T-helper 22 cell (primary cell): ENCODE measurements at regions not wholly inside any gene's neighbourhood (a gene's known extent, or its start where the extent isn't known, plus 50 kb on each side); places are given as distances from the start of the nearest gene placed in this dataset.
A peak's percentile ranks its signal among the peaks of the same experiment; 100 is the strongest.

Source experiments
- DNase-seq: peaks from one replicate; pipeline ENCODE4 v3.0.0-alpha.2; 2020; ENCODE audit warnings: low read depth

DNA sequence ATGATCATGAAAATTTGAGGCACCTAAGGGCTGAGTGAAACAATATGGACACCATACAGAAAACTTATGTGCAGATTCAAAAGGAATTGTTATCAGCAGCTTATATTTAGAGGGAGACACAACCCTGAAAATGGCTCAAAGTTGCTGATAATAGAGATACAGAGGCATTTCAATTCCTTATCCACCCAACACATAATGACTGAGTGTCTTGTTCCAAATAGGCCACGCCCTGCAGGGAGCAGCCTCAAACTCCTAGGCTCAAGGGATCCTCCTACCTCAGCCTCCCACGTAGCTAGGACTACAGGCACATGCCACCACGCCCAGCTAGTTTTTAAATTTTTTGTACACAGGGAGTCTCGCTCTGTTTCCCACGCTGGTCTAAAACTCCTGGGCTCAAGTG is 79.0 kb downstream of the LBH start:
- no peak for DNase-seq

DNA sequence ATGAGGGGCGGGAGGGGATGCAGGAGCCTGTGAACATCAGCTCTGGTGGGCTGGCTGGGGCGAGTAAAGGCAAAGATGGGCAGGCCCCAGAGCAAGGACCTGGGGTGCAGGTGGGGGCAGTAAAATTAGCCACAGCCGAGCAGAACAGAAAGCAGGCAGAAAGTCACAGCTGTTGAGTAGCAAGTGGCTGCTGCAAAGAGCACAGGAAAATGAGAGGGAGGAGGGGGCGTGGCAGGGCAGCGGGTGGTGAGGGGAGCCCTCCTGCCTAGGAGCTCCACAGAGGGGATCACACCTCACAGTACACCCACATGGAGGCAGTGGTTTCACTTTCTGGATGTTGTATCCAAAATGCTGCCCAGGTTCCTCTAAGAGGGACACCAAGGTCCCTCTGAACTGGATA is 79.6 kb downstream of the LBH start:
- no peak for DNase-seq

DNA sequence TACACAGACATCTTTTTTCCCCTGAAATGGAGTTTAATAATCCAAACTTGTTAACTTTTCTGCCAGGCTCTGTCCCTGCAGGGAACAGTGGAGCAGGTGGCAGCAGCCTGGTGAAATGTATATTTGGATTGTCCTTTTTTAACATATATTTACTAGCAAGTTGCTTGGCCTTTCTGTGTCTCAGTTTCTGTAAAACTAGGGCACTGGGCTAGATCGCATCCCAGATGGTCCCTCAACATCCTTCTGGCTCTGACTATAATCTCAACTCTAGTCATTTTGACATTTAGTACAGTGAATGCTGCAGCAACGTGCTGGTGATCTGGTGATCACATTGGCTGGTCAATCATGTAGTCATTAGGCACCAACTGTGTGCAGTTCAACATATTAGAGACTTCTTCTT is 80.4 kb downstream of the LBH start:
- no peak for DNase-seq

- DNase-seq = no peak
Observed at GRCh38 chr2:30312916-30313315, 81.6 kb downstream of the LBH start.

- no peak for DNase-seq
Observed at GRCh38 chr2:30314981-30315380, 83.6 kb downstream of the LBH start.

DNA sequence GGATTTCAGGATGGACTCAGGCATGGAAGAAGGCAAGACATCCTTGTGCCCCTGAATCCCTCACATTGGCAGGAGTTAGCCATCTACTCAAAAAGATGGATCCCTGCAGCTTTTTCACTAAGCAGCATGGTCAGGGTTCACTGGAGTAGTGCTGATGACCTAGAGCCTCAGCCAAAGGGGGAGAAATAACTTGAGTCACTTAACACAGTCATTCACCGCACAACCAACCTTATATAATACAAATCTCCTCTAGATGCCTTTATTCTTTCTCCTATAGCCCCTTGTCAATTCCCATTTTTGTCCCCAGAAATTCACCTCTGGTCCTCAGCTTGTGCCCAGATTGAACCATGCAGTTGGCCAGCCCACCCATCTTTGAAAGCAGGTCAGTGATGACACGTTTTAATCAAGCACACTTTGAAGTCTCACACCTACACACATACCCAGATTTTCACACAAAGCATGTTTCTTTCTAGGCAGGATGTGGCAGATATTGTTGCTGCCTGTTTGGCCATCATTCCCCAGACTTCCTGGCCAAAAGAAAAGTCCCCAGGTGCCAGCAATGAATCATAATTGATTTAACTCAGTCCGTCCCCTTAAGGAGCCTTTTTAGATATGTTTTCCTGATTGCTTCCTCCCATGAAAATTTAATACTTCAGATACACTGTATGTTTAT is 84.2 kb downstream of the LBH start:
- DNase-seq = no peak

DNA sequence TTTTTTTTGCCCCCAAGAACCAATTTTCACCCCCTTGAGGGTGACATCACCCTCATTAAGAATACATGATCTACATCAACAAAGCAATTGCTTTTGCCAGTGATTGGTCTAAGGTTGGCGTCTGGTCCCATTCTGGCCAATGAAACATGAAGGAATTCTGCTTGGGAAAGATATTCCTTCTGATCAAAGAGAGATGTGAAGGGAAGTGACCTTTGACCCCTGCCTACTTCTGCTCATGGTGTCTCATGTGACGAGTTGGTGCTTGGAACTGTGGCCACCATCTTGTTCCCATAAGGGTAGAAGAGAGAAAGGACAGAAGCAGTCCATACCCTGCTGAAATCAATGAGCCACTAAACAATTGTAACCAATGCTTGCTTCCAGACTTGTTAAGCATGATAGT is 85.1 kb downstream of the LBH start:
- DNase-seq = no peak

- no peak for DNase-seq
Observed at GRCh38 chr2:30318987-30319782, 87.9 kb downstream of the LBH start.

DNA sequence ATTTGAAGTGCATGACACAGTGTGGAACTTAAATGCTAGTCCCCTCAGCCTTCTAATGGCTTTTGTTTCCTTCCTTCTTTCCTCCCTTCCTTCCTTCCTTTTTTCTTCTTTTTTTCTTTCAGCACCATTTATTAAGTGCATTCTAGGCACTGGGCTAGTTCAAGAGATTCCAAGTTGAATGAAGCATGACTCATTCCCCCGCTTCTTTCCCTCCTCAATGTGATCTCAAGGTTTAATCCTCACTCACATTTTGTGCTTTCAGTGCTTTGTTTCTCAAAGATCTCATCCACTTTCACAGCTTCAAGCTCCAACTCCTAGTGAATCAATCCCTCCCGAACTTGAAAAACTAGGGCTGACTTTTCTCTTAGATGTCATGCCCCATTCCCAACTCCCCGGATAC is 90.1 kb downstream of the LBH start:
- DNase-seq = no peak

DNA sequence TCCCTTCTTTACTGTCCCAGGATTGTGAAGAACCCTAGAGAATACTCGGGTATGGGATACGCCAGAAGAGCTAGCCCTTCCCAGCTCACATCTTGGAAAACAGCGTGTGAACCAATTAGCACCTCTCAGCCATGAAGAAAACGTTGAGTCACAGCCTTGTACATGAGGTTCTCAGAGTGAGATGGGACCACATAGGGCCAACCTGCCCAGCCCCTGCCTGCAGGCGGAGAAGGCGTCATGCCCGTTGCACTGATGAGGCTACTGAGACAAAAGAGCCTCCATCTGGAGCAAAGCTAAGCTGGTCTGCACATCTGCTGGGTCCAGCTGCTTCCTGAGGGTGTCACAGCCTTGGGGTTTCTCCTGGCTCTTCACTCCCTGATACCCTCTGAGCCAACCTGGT is 92.2 kb downstream of the LBH start:
- no peak for DNase-seq

DNA sequence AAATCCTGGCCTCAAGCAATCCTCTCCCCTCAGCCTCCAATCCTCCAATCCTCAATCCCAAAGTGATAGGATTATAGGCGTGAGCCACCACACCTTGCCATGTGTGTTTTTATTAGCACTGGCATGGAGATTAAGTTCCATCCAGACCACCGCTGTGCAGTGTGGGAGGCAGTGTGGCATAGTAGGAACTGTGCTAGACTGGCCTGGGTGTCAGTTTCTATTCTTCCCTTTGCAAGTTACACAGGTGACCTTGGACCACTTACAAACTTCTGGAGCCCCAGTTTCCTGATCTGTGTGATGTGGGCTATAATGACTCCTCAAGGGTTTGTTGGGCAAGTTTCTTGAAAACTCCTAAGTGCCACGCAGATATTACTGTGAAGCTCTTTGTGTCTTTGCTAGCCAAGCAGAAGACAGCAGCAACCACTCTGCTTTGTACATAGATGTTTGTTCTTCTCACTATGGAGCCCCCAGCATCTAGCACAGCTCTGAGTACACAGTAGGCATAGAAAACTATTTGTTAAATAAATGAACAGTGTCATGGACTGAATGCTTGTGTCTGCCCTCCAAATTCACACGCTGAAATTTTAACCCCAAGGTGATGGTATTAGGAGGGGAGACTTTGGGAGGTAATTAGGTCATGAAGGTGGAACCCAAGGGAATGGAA is 93.0 kb downstream of the LBH start:
- DNase-seq = no peak

- DNase-seq = no peak
Observed at GRCh38 chr2:30325600-30326328, 94.4 kb downstream of the LBH start.

GRCh38 chr2:30326497-30326896 is 95.2 kb downstream of the LBH start:
- DNase-seq = no peak

DNA sequence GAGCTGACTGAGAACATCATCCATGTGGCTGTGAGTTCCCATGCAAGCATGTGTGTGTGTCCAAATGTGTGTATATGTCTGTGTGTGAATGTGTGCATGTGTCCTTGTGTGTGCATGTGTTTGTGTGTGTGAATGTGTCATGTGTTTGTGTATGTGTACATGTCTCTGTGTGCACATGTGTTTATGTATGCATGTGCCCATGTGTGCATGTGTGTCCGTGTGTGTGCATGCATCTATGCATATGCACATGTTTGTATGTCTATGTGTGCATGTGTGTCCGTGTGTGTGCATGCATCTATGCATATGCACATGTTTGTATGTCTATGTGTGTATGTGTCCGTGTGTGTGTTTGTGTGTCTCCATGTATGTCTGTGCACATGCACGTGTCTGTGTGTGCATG is 99.7 kb downstream of the LBH start:
- no peak for DNase-seq

- no peak for DNase-seq
Observed at GRCh38 chr2:30331869-30332268, 100.5 kb downstream of the LBH start.

DNA sequence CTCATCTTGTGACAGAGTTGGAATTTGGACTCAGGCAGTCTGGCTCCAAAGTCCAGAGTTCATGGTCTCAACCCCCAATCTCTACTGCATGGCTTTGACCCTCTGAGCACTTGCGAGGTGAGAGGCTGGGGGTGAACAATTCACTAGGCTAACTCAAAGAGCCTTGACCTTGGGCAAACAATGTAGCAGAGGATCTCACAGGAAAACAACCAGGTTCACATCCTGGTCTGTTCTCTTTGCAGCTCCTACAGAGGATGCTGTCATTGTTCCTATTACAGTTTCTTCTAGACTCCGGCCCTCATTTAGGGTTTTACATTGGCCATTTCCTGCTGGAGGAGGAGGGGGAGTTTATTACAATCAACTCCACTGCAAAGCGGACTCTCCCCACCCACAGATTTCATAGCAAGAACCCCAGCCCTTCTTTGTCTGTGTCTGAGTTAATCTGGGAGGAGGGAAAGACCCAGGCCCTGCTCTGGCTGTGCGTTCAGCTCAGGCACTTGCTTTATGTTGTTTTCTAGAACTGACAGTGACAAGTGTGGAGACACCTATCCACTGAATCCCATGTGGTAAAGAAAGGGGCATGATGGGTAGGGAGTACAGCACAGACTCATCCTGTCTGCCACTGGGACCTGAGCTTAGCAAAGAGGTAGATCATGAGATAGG is 101.6 kb downstream of the LBH start:
- DNase-seq = no peak

DNA sequence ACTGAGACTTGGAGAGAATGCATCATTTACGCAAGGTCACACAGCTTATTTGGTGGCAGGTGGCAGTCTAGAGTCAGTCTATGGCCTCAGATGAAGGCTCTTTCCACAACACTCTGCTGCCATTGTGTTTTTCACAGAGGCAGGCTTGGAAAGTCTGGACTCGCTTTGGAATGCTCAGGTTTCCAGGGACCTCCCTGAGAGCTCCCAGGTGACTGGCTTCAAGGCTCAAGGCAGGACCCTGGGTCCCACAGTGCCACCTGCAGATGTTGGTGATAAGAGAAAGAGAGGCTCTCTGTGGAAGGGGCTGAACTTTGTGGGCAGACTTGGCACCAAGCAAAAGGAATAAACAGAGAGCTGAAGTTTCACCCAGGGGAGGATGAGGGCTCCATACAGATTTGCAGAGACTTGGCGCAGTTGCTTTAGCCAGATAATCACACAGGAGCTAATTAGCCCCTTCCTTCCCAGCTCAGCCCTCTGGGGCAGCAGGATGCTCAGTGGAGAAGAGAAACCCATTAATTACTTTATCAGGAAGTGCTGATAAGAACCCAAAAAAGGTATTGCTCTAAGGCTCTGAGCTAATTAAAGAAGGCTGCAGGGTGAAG is 103.5 kb downstream of the LBH start:
- DNase-seq = no peak

DNA sequence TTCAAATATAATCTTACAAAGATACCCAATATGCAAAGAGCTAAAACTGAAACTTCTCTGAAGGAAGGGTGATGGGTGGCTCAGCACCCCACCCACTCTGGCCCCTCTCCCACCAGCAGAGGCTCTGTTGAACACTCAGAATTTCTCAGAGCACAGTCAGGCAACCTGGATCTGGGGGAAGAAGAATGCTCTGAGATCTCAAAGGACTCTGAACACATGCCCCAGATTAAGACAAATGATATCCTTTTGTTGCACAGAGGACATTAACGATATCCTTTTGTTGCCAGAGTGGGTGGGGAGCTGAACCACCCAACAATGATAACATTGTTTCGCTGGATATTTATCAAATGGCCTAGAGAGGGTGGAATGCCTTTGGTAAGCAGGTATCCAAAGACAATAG is 104.8 kb downstream of the LBH start:
- DNase-seq = no peak

DNA sequence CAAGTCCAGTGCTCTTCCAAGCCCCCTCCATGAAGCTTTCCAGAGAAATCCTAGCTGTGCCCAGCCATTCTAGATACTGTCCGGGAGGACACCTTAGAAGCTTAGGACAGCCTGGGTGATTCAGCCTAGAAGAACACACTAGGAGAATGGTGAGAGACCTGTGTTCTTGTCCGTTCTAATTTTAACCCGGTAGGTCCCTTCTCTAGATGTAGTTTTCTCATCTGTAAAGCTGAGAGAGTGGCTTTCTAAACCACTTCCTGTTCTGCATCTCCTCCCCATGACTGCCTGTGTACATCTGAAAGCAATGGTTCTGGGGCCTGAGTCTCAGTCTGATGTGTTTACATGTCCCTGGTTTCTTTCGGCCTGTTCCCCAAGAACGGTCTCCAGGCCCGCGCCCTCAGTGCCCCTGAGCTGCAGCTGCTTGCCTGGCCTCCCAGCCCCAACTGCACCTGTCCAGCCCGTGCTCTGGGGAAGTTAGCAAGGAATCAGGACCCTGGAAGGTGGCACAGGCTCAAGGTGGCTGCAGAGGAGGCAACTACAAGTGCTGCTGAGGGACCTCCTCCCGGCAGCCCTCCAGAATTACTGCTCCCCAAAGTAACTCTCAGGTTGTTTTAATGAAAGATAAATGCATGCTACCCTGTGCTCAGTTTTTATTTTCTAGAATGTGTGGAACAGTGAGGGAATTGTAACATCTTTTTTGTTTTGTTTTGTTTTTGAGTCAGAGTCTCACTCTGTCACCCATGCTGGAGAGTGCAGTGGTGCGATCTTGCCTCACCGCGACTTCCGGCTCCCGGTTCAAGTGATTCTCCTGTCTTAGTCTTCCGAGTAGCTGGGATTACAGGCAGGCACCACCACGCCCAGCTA is 105.9 kb downstream of the LBH start:
- peak; percentile 5 for DNase-seq

- DNase-seq = no peak
Observed at GRCh38 chr2:30338475-30338874, 107.1 kb downstream of the LBH start.

DNA sequence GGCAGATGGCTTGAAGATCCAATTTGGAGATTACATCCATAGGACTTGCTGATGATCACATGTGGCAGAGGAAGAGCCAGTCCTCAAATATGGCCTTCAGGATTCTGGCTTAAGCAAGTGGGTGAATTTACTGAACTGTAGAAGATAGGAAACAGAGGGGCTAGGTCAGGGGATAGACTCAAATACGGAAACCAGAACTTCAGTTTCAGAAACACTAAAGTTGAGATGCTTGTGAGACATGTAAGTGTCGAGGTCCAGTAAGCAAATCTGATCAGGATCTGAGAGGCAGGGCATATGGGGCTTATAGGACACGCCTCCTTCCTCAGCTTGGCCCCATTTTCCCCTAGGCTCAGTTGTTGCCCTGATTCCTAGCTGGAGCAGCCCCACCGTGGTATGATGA is 107.7 kb downstream of the LBH start:
- no peak for DNase-seq
